ENCODE measurements at regions not wholly inside any gene's neighbourhood (a gene's known extent, or its start where the extent isn't known, plus 50 kb on each side); places are given as distances from the start of the nearest gene placed in this dataset.

- no peak for DNase-seq (ENCODE audit: low spot score)
Measured at GRCh38 chr3:74507691-74508090, 106.8 kb downstream of the CNTN3 start.

- no peak for DNase-seq (ENCODE audit: low spot score)
Measured at GRCh38 chr3:74506246-74506645, 108.2 kb downstream of the CNTN3 start.

DNA sequence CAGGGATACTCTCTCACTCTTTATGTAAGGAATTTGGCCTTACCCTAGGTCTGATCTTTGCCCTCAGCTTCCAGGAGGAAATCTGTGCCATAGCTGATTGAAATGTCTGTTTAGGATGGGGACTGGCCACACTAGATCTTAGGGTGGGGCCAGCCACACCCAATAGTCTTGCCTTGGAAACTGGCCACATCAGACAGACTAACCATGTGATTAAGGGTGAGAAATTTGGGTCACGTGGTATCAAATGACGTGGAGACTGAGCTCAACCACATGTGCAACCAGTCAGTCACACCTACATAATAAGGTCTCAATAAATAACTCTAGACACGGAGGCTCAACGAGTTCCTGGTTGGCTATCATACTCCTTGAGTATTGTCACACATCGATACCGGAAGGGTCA, 113.5 kb downstream of the CNTN3 start:
- peak; percentile 2 for DNase-seq (ENCODE audit: low spot score)

GRCh38 chr3:74500257-74500656, 114.2 kb downstream of the CNTN3 start:
- DNase-seq (ENCODE audit: low spot score) = no peak

DNA sequence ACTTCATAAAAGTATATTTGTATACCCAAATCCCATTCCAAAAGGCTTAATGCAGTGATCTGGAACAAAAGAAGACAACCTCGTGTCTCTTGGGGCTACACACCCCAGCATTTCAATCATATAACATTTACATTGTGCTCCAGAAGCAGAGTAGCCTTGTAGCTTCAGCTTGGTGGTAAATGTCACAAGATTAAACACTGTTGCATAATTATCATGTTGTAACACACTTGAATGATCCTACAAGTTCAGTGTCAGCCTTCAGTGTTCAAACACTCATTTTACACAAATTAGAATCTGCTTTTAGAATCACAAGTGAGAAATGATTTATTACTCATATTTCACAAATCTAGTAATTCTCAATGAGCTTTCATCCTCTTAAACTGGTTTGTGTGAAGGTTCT, 122.6 kb downstream of the CNTN3 start:
- DNase-seq (ENCODE audit: low spot score) = no peak

DNA sequence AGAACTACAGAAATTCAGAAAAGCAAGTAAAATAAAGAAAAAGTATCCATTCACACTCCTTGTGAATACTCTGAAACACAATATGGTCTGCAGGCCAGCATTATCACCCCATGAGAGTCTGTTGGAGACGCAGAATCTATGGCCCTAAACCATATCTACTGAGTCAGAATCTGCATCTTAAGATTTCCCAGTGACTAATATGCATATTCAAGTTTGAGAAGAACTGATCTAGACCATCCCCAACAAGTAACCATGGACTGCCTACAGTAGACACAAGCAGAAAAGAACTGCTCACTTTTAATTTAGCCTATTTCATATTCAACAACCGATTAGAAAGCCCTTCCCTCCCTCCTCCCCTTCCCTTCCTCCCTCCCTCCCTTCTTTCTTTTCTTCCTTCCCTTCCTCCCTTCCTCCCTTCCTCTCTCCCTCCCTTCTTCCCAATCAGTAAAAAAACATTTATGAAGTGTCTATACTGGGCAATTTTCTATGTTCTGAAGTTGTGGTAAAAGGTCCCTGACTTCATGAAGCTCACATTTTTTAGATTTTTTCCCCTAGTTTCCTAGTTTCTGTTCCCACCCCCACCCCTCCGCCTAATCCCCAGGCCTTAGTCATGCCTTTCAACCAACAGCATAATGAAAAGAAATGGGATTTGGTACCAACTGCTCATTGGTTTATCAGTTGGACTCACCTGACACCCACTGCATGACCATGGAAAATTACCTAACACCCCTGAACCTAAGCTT, 125.2 kb downstream of the CNTN3 start:
- no peak for DNase-seq (ENCODE audit: low spot score)

GRCh38 chr3:74479915-74480314, 134.5 kb downstream of the CNTN3 start:
- no peak for DNase-seq (ENCODE audit: low spot score)

GRCh38 chr3:74470313-74470712, 144.1 kb downstream of the CNTN3 start:
- DNase-seq (ENCODE audit: low spot score) = no peak

DNA sequence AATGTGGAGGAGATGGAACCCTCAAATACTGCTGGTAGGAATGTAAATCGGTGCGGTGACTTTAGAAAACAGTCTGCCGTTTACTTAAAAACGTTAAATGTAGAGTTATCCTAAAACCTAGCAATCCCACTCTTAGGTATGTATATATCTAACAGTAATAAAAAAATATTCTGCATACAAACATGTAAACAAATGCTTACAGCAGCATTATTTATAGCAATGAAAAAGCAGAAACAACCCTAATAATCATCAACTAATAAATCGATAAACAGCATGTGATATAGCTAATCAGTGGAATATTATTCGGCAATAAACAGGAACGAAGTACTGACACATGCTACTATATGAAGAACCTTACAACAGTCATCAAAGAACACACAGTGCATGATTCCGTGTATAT, 144.7 kb downstream of the CNTN3 start:
- DNase-seq (ENCODE audit: low spot score) = no peak

DNA sequence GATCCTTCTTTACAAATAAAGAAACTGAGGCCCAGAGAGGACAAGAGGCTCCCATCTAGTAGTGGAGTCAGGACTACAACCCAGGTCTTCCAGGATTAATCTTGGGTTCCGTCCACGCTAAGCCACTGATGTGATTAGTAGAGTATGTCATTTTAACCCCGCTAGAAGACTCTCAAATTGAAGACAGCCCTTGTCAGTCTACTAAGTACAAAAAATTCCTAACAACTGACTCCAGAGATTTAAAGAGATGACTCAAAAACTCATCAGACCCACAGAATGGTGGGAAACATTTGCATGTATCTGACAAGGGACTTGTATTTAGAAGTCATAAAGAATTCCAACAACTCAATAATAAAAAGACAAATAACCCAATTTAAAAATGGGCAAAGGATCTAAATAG, 145.3 kb downstream of the CNTN3 start:
- DNase-seq (ENCODE audit: low spot score) = no peak

DNA sequence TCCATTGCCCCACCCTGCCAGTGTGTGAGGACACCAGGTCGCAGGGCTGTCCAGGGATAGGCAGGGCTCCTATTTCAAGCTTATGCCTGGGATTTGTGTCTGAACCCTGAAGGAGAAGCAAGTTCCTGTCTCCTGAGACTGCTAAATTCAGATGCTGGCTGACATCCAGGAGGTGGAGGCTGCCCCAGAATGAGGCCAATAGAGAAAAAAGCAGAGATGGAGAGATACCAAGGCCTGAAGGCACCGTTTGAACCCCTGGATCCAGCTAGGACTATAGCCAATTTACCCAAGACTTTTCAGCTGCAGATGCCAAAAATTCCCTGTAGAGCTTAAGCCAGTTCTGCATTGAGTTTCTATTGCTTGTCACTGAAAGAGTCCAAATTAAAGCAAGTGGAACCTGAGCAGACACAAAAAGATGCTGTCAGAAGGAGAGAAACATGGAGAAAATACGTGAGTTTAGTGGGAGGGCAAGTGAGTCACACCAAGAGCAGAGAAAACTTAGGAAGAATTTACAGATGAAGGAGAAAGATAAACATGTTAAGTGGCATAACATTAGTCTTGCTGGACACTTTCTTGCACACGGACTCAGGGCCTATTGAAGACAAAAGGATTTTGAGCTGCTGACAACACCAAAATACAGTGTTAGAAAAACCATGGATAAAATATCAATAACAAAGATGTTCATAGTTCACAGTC, 148.6 kb downstream of the CNTN3 start:
- DNase-seq (ENCODE audit: low spot score) = no peak

DNA sequence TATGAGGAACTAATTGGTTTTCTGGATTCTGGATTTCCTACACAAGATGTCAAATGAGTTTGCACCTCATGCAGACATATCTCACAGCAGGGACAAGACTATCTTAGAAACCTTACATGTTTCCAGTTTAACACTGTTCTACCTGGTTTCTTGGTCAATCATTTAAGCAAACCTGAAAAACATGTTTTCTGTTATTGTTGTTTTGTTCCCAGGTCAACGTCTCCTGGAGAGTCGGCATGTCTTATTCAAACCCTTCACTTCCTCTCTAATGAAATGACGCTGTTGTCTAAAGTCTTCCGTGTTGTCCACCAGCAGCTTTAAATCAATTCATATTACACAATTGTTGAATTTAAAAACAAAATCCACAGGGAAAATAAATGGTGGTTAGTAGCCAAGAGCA, 150.9 kb downstream of the CNTN3 start:
- DNase-seq (ENCODE audit: low spot score) = no peak

DNA sequence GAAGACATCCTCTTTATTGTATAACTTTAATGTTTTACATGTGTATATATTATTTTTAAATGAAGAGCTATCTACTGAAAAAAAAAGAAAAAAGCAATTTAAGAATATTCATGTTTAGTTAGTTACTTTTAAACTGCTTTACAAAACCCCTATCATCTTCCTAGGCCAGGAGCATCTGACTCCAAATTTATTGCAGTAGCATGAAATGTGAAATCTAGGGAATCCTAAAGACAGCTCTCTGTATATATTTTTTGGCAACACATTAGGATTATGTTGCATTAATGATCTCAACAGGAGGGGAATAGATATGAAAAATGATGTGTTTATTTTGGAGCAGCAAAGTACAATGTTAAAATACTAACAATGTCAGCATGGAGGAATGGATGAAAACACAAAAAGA, 158.3 kb downstream of the CNTN3 start:
- no peak for DNase-seq (ENCODE audit: low spot score)

- DNase-seq (ENCODE audit: low spot score) = no peak
Measured at GRCh38 chr3:74447221-74447620, 167.2 kb downstream of the CNTN3 start.

- DNase-seq (ENCODE audit: low spot score) = no peak
Measured at GRCh38 chr3:74445541-74445940, 168.9 kb downstream of the CNTN3 start.

GRCh38 chr3:74443102-74443501, 171.4 kb downstream of the CNTN3 start:
- DNase-seq (ENCODE audit: low spot score) = no peak

DNA sequence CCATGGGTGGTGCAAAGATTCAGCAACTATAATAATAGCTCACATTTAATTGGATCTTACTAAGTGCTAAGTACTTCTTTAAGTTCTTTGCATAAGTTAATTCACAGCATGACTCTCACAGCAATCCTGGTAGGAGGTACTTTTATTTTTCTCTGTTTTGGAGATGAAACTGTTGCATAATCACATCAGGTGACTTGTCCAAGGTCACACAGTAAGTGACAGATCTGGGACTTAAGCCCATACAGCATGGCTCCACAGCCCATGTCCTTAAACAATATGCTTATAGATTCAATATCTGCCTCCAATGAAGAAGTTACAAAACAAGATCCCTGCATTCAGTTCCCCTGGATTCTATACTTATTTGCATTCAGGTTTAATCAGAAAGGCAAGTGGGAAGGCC, 171.8 kb downstream of the CNTN3 start:
- no peak for DNase-seq (ENCODE audit: low spot score)

DNA sequence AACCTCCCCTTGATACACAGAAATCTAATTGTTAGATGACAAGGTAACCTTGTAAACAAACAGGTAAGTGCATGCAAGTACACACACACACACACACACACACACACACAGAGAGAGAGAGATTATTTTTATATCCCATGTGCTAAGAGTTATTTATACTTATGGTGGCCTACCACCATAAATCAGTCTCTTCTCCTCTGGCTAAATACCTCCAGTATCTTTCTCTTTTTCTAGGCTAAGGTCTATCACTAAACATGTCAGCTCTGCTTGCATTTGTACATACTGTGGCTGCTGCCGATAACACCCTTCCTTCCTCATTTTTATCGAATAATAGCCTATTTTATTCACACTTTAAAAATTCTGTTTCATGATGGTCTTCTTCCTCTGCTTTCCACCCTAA, 172.4 kb downstream of the CNTN3 start:
- no peak for DNase-seq (ENCODE audit: low spot score)

GRCh38 chr3:74436184-74436583, 178.3 kb downstream of the CNTN3 start:
- DNase-seq (ENCODE audit: low spot score) = no peak

DNA sequence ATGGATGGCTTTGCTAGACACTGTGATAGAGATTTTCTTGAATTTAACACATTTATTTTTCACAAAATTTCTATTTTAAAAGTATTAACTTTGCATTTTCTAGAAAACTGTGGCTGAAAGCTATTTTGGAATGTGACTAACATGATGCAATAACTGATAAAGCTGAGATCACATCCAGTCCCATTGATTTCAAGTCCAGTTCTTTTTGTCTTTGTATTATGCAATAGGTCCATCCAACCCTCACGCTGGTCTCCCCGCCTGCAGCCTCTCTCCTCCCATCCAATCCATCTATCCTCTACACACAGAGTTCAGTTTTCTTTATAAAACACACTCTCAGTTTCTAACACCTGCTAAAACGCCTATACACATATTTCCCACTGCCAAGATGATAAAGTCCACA, 178.8 kb downstream of the CNTN3 start:
- no peak for DNase-seq (ENCODE audit: low spot score)

DNA sequence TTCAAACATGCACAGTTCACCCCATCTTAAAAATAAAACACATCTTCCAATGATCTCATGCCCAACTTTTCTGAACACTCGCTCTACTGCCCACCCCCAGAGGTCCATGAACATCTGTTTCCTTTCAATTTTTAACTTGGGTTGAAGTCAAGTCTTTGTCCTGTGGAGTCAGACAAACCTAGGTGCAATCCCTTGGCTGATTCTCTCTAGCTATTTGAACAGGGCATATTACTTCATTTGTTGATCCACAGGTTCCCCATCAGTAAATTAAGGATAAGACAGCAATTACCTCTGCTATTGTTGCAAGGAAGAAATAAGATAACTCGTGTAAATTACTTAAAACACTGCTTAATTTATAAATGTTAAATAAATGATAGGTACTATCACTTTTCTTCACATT, 180.1 kb downstream of the CNTN3 start:
- DNase-seq (ENCODE audit: low spot score) = no peak

- DNase-seq (ENCODE audit: low spot score) = no peak
Measured at GRCh38 chr3:74426571-74426970, 187.9 kb downstream of the CNTN3 start.

DNA sequence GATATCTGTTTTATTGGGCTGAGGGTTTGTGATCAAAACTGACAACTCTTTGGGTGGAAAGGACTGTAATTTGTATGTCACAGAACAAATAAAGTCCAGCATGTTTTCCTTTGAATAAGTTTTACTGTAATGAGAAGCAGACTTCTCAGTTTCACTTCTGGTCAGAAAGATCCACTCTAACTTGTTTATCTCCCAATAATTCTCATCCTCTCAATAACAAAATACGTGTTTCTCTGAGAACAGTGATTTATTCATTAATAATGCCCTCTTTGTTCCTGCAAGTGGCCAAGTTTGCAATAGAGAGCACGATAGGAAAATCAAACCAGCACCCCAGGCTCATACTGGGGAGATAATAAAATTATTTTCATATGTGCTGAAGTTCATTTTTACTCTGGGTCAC, 190.6 kb downstream of the CNTN3 start:
- no peak for DNase-seq (ENCODE audit: low spot score)
